ENCODE measurements at regions not wholly inside any gene's neighbourhood (a gene's known extent, or its start where the extent isn't known, plus 50 kb on each side); places are given as distances from the start of the nearest gene placed in this dataset.

DNA sequence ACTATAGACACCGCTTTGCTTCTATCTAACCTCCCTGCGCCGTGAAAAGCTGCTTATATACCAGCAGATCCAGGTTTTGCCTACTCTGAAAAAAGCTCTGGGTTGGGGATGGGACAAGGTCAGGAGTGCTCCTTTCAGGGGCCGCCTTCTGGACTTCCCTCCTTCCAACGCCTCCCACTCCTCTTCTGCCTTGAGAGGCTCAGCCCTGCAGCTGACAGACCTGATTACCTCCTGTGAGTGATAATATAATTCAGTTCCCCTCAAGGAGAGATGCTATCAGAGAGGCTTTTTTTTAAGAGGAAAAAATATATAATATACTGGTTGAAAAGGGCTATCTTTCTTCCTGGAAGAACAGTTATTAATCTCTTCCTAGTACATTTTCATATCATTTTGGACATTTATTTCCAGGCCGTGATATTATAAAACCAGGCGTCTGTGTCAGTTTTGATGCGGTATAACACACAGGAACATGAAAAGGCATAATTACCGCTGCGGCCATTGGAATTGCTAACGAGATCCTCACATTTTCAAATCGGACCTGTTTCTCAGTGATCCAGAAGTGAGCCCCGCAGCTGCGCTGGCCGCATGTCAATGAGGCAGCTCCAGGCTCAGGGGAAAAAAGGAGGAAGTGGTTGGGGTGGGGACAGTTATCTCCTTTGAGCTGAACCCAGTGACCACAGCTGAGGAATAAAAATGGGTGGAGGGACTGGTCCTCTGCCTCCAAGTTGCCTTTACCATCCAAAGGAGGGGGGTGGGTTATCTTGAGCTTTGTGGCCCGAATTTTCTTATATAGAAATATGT is 457.1 kb downstream of the TYW1 start:
- H3K27ac ChIP-seq (ENCODE audit: low read length), result no peak overlapping the region
- TF ChIP-seq EZH2phosphoT487 (IDR thresholded peaks at IDR 0.05; ENCODE audit: low read depth), result no peak
- TF ChIP-seq, protein P1, sequence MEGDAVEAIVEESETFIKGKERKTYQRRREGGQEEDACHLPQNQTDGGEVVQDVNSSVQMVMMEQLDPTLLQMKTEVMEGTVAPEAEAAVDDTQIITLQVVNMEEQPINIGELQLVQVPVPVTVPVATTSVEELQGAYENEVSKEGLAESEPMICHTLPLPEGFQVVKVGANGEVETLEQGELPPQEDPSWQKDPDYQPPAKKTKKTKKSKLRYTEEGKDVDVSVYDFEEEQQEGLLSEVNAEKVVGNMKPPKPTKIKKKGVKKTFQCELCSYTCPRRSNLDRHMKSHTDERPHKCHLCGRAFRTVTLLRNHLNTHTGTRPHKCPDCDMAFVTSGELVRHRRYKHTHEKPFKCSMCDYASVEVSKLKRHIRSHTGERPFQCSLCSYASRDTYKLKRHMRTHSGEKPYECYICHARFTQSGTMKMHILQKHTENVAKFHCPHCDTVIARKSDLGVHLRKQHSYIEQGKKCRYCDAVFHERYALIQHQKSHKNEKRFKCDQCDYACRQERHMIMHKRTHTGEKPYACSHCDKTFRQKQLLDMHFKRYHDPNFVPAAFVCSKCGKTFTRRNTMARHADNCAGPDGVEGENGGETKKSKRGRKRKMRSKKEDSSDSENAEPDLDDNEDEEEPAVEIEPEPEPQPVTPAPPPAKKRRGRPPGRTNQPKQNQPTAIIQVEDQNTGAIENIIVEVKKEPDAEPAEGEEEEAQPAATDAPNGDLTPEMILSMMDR (IDR thresholded peaks at IDR 0.05; ENCODE audit: low read depth, low read length), result no peak
- no peaks in the 10 kb centered on the region for H4K20me1 ChIP-seq (ENCODE audit: insufficient read depth, low read length)

DNA sequence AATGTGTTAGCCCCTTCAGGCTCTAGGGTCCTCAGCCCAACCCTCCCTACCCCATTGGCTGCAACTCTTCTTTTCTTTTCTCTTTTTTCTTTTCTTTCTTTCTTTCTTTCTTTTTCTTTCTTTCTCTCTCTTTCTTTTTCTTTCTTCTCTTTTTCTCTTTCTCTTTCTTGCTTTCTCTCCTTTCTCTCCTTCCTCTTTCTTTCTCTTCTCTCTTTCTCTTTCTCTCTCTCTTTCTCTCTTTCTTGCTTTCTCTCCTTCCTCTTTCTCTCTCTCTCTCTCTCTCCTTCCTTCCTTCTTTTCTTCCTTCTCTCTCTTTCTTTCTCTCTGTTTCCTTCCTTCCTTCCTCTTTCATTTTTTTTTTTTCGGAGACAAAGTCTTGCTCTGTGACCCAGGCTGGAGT is 458.9 kb downstream of the TYW1 start:
- TF ChIP-seq, protein P1 (IDR thresholded peaks at IDR 0.05; ENCODE audit: low read depth, low read length), result no peak
- no peak for TF ChIP-seq EZH2phosphoT487 (IDR thresholded peaks at IDR 0.05; ENCODE audit: low read depth)
- no peak overlapping the region for H3K4me2 ChIP-seq (ENCODE audit: low read length)
- H2AFZ ChIP-seq (ENCODE audit: low read depth, low read length), result no peak overlapping the region
- no peaks in the 10 kb centered on the region for H3K27me3 ChIP-seq (ENCODE audit: low read depth, low read length)
- H3K9me3 ChIP-seq (ENCODE audit: insufficient read depth, low read length), result no peaks in the 10 kb centered on the region
- H3K27ac ChIP-seq (ENCODE audit: low read length), result no peak overlapping the region
- H3K9ac ChIP-seq (ENCODE audit: low read length), result no peak overlapping the region
- H3K79me2 ChIP-seq (ENCODE audit: low read length), result no peaks in the 10 kb centered on the region
- H3K4me1 ChIP-seq (ENCODE audit: low read length), result no peaks in the 10 kb centered on the region
- no peak overlapping the region for H3K4me3 ChIP-seq (ENCODE audit: low read length)
- H3K36me3 ChIP-seq (replicated peaks; ENCODE audit: low read depth, low read length), result no peaks in the 10 kb centered on the region
- no peaks in the 10 kb centered on the region for H4K20me1 ChIP-seq (ENCODE audit: insufficient read depth, low read length)

More for the DNA sequence above, 457.1 kb downstream of the TYW1 start:
- Histone ChIP-seq H3K9me3 (ENCODE audit: insufficient read depth, low read length) (no peaks in the 10 kb centered on the region), H3K36me3 (replicated peaks; ENCODE audit: low read depth, low read length) (no peaks in the 10 kb centered on the region), H3K4me1 (ENCODE audit: low read length) (no peaks in the 10 kb centered on the region), H3K79me2 (ENCODE audit: low read length) (no peaks in the 10 kb centered on the region), H3K4me3 (ENCODE audit: low read length) (no peak overlapping the region), H2AFZ (ENCODE audit: low read depth, low read length) (no peak overlapping the region), H3K27me3 (ENCODE audit: low read depth, low read length) (no peaks in the 10 kb centered on the region), H3K9ac (ENCODE audit: low read length) (no peak overlapping the region), H3K4me2 (ENCODE audit: low read length) (no peak overlapping the region)

DNA sequence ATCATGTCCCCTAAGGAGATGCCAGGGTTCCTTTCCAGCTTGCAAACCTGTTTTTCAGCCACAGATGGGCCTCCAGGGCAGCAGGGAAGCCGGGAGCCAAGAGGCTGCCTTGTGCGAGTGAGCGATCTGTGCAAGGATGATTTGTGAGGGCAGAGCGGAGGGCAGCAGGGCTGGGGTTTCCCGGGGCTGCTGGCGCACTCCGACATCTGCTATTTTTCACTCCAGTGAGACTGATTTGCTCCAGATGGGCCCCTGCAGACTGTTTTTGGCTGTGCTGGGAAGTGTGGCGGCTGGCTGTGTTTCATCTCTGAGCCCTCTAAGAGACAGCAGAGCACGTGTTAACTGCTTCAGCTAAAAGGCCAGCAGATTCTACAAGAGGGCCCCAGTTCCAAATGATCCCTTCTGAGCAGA is 466.2 kb downstream of the TYW1 start:
- H3K27ac ChIP-seq (ENCODE audit: low read length), result no peak overlapping the region
- TF ChIP-seq, protein P1 (IDR thresholded peaks at IDR 0.05; ENCODE audit: low read depth, low read length), result no peak
- TF ChIP-seq EZH2phosphoT487 (IDR thresholded peaks at IDR 0.05; ENCODE audit: low read depth), result no peak
- no peak overlapping the region for H3K4me2 ChIP-seq (ENCODE audit: low read length)
- no peak overlapping the region for H2AFZ ChIP-seq (ENCODE audit: low read depth, low read length)
- no peak overlapping the region for H3K9ac ChIP-seq (ENCODE audit: low read length)
- H4K20me1 ChIP-seq (ENCODE audit: insufficient read depth, low read length), result no peaks in the 10 kb centered on the region
- no peaks in the 10 kb centered on the region for H3K27me3 ChIP-seq (ENCODE audit: low read depth, low read length)
- H3K4me3 ChIP-seq (ENCODE audit: low read length), result no peak overlapping the region
- H3K36me3 ChIP-seq (replicated peaks; ENCODE audit: low read depth, low read length), result no peaks in the 10 kb centered on the region
- H3K9me3 ChIP-seq (ENCODE audit: insufficient read depth, low read length), result no peaks in the 10 kb centered on the region
- no peaks in the 10 kb centered on the region for H3K4me1 ChIP-seq (ENCODE audit: low read length)
- H3K79me2 ChIP-seq (ENCODE audit: low read length), result no peaks in the 10 kb centered on the region

DNA sequence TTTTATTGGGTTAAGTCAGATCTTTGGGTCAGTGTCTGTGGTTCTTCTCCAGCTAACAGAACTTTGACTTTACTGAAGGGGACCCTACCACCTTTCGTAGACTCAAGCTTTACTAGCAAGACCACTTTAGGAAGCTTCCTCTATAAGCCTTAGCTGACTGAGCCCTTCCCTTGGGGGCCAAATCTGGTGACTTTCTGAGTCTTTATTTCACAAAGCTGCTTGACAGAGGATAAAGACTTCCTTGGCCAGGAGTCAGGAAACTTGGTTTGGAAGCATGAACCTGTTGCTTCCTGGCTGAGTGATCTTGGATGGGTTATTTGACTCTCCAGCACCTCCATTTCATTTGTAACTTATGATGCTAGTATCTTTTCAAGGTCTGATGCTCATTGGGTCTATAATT is 466.7 kb downstream of the TYW1 start:
- no peak for TF ChIP-seq EZH2phosphoT487 (IDR thresholded peaks at IDR 0.05; ENCODE audit: low read depth)
- TF ChIP-seq, protein P1 (IDR thresholded peaks at IDR 0.05; ENCODE audit: low read depth, low read length), result no peak
- Histone ChIP-seq H3K4me2 (ENCODE audit: low read length) (no peak overlapping the region), H3K27ac (ENCODE audit: low read length) (no peak overlapping the region), H3K4me3 (ENCODE audit: low read length) (no peak overlapping the region), H3K79me2 (ENCODE audit: low read length) (no peaks in the 10 kb centered on the region), H2AFZ (ENCODE audit: low read depth, low read length) (no peak overlapping the region), H4K20me1 (ENCODE audit: insufficient read depth, low read length) (no peaks in the 10 kb centered on the region), H3K9ac (ENCODE audit: low read length) (no peak overlapping the region), H3K27me3 (ENCODE audit: low read depth, low read length) (no peaks in the 10 kb centered on the region), H3K9me3 (ENCODE audit: insufficient read depth, low read length) (no peaks in the 10 kb centered on the region), H3K36me3 (replicated peaks; ENCODE audit: low read depth, low read length) (no peaks in the 10 kb centered on the region), H3K4me1 (ENCODE audit: low read length) (no peaks in the 10 kb centered on the region)

Data from OCI-LY3 (cell line).